Keratinocyte (primary cell): ENCODE measurements at regions not wholly inside any gene's neighbourhood (a gene's known extent, or its start where the extent isn't known, plus 50 kb on each side); places are given as distances from the start of the nearest gene placed in this dataset.

Experiments used
- EZH2 ChIP-seq: IDR thresholded peaks from one replicate; pipeline ENCODE4 v1.6.1; 2012; ENCODE audit warnings: inconsistent platforms, mild to moderate bottlenecking, low read length, moderate library complexity
- TF ChIP-seq, protein P1 (sequence below), 3 experiments: IDR thresholded peaks in 1 of 3; conservative IDR thresholded peaks in 1 of 3; optimal IDR thresholded peaks in 1 of 3; 2 replicates in 2 of 3; 3 replicates in 1 of 3; pipeline versions ENCODE3 to v1.5.1; 2011; ENCODE audit warnings: low read length in 3 of 3, mild to moderate bottlenecking in 3 of 3, moderate library complexity in 2 of 3, control low read depth in 1 of 3, inconsistent platforms in 1 of 3; ENCODE audit not compliant: insufficient read depth in 2 of 3; ENCODE audit errors: extremely low read depth in 1 of 3

DNA sequence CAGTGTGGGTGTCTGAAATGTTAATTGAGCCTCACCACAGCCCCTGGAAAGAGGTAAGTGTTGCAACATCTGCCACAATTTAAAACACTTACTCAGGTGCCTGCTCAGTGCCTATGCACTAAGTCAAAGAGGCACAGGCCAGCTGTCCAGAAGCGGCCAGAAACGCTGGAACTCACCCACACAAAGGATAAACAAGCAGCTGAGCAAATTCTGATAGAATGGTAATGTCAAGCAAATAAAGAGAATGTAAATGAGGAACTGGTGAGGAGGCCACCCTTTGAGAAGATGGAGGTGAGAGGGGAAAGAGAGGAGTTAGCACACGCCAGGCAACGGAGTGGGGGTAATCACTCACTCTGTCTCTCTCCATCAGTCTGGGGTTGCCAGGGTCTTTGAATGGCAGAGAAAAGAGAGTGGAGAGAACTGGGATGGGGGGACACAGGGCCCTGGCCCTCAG is 67.7 kb upstream of the SERP2 start:
- TF ChIP-seq, protein P1, sequence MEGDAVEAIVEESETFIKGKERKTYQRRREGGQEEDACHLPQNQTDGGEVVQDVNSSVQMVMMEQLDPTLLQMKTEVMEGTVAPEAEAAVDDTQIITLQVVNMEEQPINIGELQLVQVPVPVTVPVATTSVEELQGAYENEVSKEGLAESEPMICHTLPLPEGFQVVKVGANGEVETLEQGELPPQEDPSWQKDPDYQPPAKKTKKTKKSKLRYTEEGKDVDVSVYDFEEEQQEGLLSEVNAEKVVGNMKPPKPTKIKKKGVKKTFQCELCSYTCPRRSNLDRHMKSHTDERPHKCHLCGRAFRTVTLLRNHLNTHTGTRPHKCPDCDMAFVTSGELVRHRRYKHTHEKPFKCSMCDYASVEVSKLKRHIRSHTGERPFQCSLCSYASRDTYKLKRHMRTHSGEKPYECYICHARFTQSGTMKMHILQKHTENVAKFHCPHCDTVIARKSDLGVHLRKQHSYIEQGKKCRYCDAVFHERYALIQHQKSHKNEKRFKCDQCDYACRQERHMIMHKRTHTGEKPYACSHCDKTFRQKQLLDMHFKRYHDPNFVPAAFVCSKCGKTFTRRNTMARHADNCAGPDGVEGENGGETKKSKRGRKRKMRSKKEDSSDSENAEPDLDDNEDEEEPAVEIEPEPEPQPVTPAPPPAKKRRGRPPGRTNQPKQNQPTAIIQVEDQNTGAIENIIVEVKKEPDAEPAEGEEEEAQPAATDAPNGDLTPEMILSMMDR (optimal IDR thresholded peaks at IDR 0.05 in 1 of 3, IDR thresholded peaks at IDR 0.05 in 1 of 3, conservative IDR thresholded peaks at IDR 0.05 in 1 of 3; ENCODE audit: extremely low read depth in 1 of 3, insufficient read depth in 2 of 3, low read length in 3 of 3): no peak
- no peak for TF ChIP-seq EZH2
